ENCODE measurements at regions not wholly inside any gene's neighbourhood (a gene's known extent, or its start where the extent isn't known, plus 50 kb on each side); places are given as distances from the start of the nearest gene placed in this dataset.

DNA sequence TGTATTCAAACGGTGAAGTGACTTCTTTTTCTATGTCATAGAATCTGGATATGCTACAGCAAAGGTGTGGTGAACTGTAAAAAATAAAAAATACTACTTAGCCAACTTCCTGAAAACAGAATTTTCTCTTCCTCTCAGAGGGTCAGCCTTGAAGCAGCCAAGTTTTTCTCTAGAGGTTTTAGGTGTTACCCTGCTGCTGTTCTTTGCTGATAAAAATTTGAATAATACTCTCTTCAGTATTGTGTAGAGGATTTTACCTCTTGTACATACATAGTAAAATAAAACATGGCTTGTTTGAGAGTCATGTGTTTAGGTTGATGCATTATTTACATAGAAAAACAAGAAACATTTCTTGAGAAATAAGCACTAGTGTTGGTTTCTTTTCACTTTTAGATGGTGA, 458.4 kb downstream of the TBC1D32 start:
- TF ChIP-seq, protein P1, sequence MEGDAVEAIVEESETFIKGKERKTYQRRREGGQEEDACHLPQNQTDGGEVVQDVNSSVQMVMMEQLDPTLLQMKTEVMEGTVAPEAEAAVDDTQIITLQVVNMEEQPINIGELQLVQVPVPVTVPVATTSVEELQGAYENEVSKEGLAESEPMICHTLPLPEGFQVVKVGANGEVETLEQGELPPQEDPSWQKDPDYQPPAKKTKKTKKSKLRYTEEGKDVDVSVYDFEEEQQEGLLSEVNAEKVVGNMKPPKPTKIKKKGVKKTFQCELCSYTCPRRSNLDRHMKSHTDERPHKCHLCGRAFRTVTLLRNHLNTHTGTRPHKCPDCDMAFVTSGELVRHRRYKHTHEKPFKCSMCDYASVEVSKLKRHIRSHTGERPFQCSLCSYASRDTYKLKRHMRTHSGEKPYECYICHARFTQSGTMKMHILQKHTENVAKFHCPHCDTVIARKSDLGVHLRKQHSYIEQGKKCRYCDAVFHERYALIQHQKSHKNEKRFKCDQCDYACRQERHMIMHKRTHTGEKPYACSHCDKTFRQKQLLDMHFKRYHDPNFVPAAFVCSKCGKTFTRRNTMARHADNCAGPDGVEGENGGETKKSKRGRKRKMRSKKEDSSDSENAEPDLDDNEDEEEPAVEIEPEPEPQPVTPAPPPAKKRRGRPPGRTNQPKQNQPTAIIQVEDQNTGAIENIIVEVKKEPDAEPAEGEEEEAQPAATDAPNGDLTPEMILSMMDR (IDR thresholded peaks at IDR 0.05): no peak
- no peak for TF ChIP-seq POLR2AphosphoS5 (IDR thresholded peaks at IDR 0.05)
- no peak for TF ChIP-seq POLR2A (IDR thresholded peaks at IDR 0.05)
- TF ChIP-seq EP300 (IDR thresholded peaks at IDR 0.05): no peak

Data from sigmoid colon (tissue), 4 donors.